WTC11 (cell line): ENCODE measurements at regions not wholly inside any gene's neighbourhood (a gene's known extent, or its start where the extent isn't known, plus 50 kb on each side); places are given as distances from the start of the nearest gene placed in this dataset.

Experiments
- ATF1 ChIP-seq: sonication (generic); formaldehyde crosslinking; IDR thresholded peaks from 2 replicates; pipeline ENCODE4 v1.8.1; 2023; ENCODE audit warnings: mild to moderate bottlenecking, moderate library complexity, missing genetic modification reagents
- CTCF ChIP-seq: fragments of 200-600 bp; IDR thresholded peaks from 2 replicates; pipeline ENCODE4 v1.8.0; 2022; ENCODE audit warnings: antibody characterized with exemption
- FOXK1 ChIP-seq: sonication (generic); formaldehyde crosslinking; IDR thresholded peaks from 2 replicates; pipeline ENCODE4 v1.8.0; 2022; ENCODE audit warnings: mild to moderate bottlenecking, moderate library complexity, missing genetic modification reagents
- ZNF121 ChIP-seq: sonication (generic); formaldehyde crosslinking; IDR thresholded peaks from 2 replicates; pipeline ENCODE4 v1.8.0; 2023; ENCODE audit warnings: missing genetic modification reagents
- ZNF232 ChIP-seq: sonication (generic); formaldehyde crosslinking; IDR thresholded peaks from 2 replicates; pipeline ENCODE4 v1.8.0; 2022; ENCODE audit warnings: mild to moderate bottlenecking, missing genetic modification reagents
- ZNF263 ChIP-seq: sonication (generic); formaldehyde crosslinking; IDR thresholded peaks from 2 replicates; pipeline ENCODE4 v1.8.1; 2022; ENCODE audit warnings: low read depth, mild to moderate bottlenecking, moderate library complexity, missing genetic modification reagents
- TF ChIP-seq, protein P1 (sequence below): sonication (generic); formaldehyde crosslinking; IDR thresholded peaks from 2 replicates; pipeline ENCODE4 v1.8.0; 2023; ENCODE audit warnings: mild to moderate bottlenecking, missing genetic modification reagents
- TF ChIP-seq, protein P2 (sequence below): fragments of 250-450 bp; sonication (Bioruptor Pico); IDR thresholded peaks from 2 replicates; pipeline ENCODE4 v1.8.0; 2021; ENCODE audit warnings: mild to moderate bottlenecking

DNA sequence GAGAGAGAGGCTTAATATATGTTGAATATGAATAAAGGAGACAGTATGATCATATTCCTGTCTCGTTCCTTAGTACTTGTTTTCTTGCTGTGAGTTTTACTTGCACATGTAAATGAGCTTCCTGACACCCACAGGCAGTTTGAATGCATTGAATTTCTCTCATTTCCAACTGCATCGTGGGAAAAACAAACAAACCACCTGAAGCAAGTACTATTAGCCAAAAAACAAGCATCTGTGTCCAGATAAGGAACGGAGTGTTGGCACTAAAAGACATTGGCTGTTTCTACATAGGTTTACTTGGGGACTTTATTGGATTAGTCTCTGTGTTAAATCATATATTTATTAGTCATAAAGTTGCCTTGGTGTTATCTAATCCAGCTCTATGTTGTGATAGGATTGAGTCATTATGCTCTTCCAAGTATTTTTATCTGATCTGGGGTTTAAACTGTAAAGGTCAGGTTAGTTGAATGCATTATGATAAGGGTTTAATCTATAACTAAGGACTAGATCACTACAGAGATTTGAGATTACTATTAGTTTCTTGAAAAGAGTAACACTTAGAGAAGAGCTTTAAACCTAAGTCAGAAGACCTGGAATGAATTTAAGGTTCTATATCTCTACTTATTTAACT lies 339.0 kb upstream of the SPANXN4 start:
- no peak for TF ChIP-seq FOXK1
- TF ChIP-seq, protein P1, sequence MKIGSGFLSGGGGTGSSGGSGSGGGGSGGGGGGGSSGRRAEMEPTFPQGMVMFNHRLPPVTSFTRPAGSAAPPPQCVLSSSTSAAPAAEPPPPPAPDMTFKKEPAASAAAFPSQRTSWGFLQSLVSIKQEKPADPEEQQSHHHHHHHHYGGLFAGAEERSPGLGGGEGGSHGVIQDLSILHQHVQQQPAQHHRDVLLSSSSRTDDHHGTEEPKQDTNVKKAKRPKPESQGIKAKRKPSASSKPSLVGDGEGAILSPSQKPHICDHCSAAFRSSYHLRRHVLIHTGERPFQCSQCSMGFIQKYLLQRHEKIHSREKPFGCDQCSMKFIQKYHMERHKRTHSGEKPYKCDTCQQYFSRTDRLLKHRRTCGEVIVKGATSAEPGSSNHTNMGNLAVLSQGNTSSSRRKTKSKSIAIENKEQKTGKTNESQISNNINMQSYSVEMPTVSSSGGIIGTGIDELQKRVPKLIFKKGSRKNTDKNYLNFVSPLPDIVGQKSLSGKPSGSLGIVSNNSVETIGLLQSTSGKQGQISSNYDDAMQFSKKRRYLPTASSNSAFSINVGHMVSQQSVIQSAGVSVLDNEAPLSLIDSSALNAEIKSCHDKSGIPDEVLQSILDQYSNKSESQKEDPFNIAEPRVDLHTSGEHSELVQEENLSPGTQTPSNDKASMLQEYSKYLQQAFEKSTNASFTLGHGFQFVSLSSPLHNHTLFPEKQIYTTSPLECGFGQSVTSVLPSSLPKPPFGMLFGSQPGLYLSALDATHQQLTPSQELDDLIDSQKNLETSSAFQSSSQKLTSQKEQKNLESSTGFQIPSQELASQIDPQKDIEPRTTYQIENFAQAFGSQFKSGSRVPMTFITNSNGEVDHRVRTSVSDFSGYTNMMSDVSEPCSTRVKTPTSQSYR = no peak
- no peak for TF ChIP-seq ZNF121 (CRISPR knock-in tag)
- TF ChIP-seq, protein P2, sequence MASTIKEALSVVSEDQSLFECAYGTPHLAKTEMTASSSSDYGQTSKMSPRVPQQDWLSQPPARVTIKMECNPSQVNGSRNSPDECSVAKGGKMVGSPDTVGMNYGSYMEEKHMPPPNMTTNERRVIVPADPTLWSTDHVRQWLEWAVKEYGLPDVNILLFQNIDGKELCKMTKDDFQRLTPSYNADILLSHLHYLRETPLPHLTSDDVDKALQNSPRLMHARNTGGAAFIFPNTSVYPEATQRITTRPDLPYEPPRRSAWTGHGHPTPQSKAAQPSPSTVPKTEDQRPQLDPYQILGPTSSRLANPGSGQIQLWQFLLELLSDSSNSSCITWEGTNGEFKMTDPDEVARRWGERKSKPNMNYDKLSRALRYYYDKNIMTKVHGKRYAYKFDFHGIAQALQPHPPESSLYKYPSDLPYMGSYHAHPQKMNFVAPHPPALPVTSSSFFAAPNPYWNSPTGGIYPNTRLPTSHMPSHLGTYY = no peak
- TF ChIP-seq ZNF263 = no peak
- TF ChIP-seq CTCF = no peak
- TF ChIP-seq ZNF232 (CRISPR knock-in tag) = no peak
- TF ChIP-seq ATF1 (CRISPR knock-in tag) = no peak
